Body of pancreas (tissue), 4 donors: ENCODE measurements at regions not wholly inside any gene's neighbourhood (a gene's known extent, or its start where the extent isn't known, plus 50 kb on each side); places are given as distances from the start of the nearest gene placed in this dataset.

ENCODE experiments used
- CTCF ChIP-seq, 7 experiments: fragments of 450-650 bp in 4 of 7; fragments of 200-600 bp in 3 of 7; sonication (generic) in 3 of 7; IDR thresholded peaks; one replicate each; pipeline ENCODE4 v1.5.1; 2016 to 2019; ENCODE audit warnings: antibody characterized with exemption in 7 of 7
- POLR2A ChIP-seq, 3 donors: fragments of 450-650 bp; IDR thresholded peaks; one replicate each; pipeline ENCODE4 v1.6.1; 2016; ENCODE audit warnings: antibody characterized with exemption in 3 of 3, mild to moderate bottlenecking in 2 of 3

- TF ChIP-seq CTCF (IDR thresholded peaks at IDR 0.05) (no peak), POLR2A (IDR thresholded peaks at IDR 0.05) (no peak)
Measured at GRCh38 chr17:69719474-69720048, 305.1 kb downstream of the MAP2K6 start.
